ENCODE measurements at regions not wholly inside any gene's neighbourhood (a gene's known extent, or its start where the extent isn't known, plus 50 kb on each side); places are given as distances from the start of the nearest gene placed in this dataset.

DNA sequence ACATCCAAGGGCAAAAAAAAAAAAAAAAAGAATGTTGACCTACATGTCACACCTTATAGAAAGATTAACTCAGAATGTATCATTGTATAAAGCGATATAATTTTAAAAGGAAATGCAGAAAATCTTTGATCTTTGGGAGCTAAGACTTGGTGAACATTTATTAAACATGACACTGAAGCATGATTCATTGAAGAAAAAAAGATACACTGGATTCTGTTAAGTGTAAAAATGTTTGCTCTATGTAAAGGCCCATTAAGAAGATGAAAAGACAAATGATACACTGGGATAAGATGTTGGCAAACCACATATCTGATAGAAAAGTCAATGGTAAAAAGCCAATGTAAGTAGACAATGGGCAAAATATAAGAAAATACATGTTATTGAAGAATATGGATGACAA, 1131.0 kb downstream of the AACS start:
- no peak overlapping the region for H3K4me2 ChIP-seq (replicated peaks; ENCODE audit: low read depth, low read length, poor library complexity, severe bottlenecking)
- no peaks in the 10 kb centered on the region for H3K79me2 ChIP-seq (ENCODE audit: control insufficient read depth, insufficient read depth, low read length)
- no peak for TF ChIP-seq EZH2 (IDR thresholded peaks at IDR 0.05; ENCODE audit: borderline replicate concordance, insufficient read depth, low read depth, low read length, poor library complexity, severe bottlenecking)
- TF ChIP-seq, protein P1, sequence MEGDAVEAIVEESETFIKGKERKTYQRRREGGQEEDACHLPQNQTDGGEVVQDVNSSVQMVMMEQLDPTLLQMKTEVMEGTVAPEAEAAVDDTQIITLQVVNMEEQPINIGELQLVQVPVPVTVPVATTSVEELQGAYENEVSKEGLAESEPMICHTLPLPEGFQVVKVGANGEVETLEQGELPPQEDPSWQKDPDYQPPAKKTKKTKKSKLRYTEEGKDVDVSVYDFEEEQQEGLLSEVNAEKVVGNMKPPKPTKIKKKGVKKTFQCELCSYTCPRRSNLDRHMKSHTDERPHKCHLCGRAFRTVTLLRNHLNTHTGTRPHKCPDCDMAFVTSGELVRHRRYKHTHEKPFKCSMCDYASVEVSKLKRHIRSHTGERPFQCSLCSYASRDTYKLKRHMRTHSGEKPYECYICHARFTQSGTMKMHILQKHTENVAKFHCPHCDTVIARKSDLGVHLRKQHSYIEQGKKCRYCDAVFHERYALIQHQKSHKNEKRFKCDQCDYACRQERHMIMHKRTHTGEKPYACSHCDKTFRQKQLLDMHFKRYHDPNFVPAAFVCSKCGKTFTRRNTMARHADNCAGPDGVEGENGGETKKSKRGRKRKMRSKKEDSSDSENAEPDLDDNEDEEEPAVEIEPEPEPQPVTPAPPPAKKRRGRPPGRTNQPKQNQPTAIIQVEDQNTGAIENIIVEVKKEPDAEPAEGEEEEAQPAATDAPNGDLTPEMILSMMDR (IDR thresholded peaks at IDR 0.05) = no peak
- ChIA-PET POLR2A (no interaction called here), CTCF (no interaction called here)
- Mint-ChIP-seq H3K4me3 (no peak overlapping the region), H3K27ac (no peak overlapping the region), H3K27me3 (no peaks in the 10 kb centered on the region), H3K9me3 (ENCODE audit: insufficient read depth) (no peaks in the 10 kb centered on the region), H3K4me1 (peaks cover 5% of the 10 kb centered on the region)
- no peak overlapping the region for H3K27ac ChIP-seq (ENCODE audit: low read length in 2 of 2)
- H4K20me1 ChIP-seq (ENCODE audit: control insufficient read depth, insufficient read depth, low read length, poor library complexity, severe bottlenecking) = no peaks in the 10 kb centered on the region
- DNase-seq (no peak), ATAC-seq (ENCODE audit: low read depth) (no peak)
- no CpG with 5 or more reads among the region's 1 CpG for WGBS (ENCODE audit: insufficient coverage)
- no peaks in the 10 kb centered on the region for H3K4me1 ChIP-seq (ENCODE audit: control insufficient read depth in 2 of 2, insufficient read depth in 2 of 2, low read length in 2 of 2)
- peaks cover 0 to 16% (median 0%) of the 10 kb centered on the region in 3 donors for H3K9me3 ChIP-seq (ENCODE audit: control extremely low read depth in 1 of 3, control insufficient read depth in 2 of 3, insufficient read depth in 1 of 3, low read length in 2 of 3)
- H2AFZ ChIP-seq (ENCODE audit: insufficient read depth, low read depth, low read length, poor library complexity, severe bottlenecking) = no peak overlapping the region
- no peak overlapping the region for H3K9ac ChIP-seq (ENCODE audit: low read length)
- peaks cover 0 to under 1% (median 0%) of the 10 kb centered on the region in 4 experiments for H3K27me3 ChIP-seq (replicated peaks in 1 of 4; ENCODE audit: control extremely low read depth in 1 of 4, control insufficient read depth in 3 of 4, insufficient read depth in 4 of 4, low read length in 3 of 4)
- intact Hi-C loops (cut with micrococcal nuclease) = no loop called here
- H3K4me3 ChIP-seq (ENCODE audit: control extremely low read depth in 1 of 5, extremely low read depth in 1 of 5, insufficient read depth in 1 of 5, low read depth in 2 of 5, low read length in 4 of 5) = no peak overlapping the region
- H3K36me3 ChIP-seq (replicated peaks in 1 of 2; ENCODE audit: control extremely low read depth in 1 of 2, control insufficient read depth in 1 of 2, extremely low read depth in 1 of 2, insufficient read depth in 2 of 2, low read length in 1 of 2) = no peaks in the 10 kb centered on the region

DNA sequence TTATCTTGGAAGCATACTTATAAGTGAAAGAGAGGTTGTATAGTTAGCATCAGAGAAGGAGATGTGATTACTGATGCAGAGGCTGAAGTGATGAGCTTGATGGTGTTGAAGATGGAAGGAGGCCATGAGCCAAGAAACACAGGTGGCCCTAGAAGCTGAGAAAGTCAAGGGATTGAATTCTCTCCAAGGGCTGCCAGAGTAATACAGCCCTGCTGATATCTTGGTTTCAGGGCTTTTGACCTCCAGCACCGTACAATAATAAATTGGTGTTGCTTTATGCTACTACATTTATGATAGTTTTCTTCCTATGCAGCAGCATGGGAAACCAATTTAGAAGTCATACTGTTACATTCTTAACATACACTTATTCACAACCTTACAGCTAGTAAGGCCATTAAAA, 1133.3 kb downstream of the AACS start:
- no peaks in the 10 kb centered on the region for H3K4me1 ChIP-seq (ENCODE audit: control insufficient read depth in 2 of 2, insufficient read depth in 2 of 2, low read length in 2 of 2)
- ATAC-seq (ENCODE audit: low read depth) = no peak
- intact Hi-C loops (cut with micrococcal nuclease) = no loop called here

More for the DNA sequence above, 1133.3 kb downstream of the AACS start:
- Histone ChIP-seq H3K27ac (ENCODE audit: low read length in 2 of 2) (no peak overlapping the region), H2AFZ (ENCODE audit: insufficient read depth, low read depth, low read length, poor library complexity, severe bottlenecking) (no peak overlapping the region), H4K20me1 (ENCODE audit: control insufficient read depth, insufficient read depth, low read length, poor library complexity, severe bottlenecking) (no peaks in the 10 kb centered on the region), H3K9ac (ENCODE audit: low read length) (no peak overlapping the region), H3K79me2 (ENCODE audit: control insufficient read depth, insufficient read depth, low read length) (no peaks in the 10 kb centered on the region), H3K27me3 (replicated peaks in 1 of 4; ENCODE audit: control extremely low read depth in 1 of 4, control insufficient read depth in 3 of 4, insufficient read depth in 4 of 4, low read length in 3 of 4) (no peaks in the 10 kb centered on the region), H3K9me3 (ENCODE audit: control extremely low read depth in 1 of 3, control insufficient read depth in 2 of 3, insufficient read depth in 1 of 3, low read length in 2 of 3) (peaks cover 0 to 7% (median 0%) of the 10 kb centered on the region in 3 donors), H3K4me3 (ENCODE audit: control extremely low read depth in 1 of 5, extremely low read depth in 1 of 5, insufficient read depth in 1 of 5, low read depth in 2 of 5, low read length in 4 of 5) (no peak overlapping the region), H3K4me2 (replicated peaks; ENCODE audit: low read depth, low read length, poor library complexity, severe bottlenecking) (no peak overlapping the region), H3K36me3 (replicated peaks in 1 of 2; ENCODE audit: control extremely low read depth in 1 of 2, control insufficient read depth in 1 of 2, extremely low read depth in 1 of 2, insufficient read depth in 2 of 2, low read length in 1 of 2) (no peaks in the 10 kb centered on the region)
- no peak for DNase-seq
- POLR2A ChIA-PET = no interaction called here
- WGBS (ENCODE audit: insufficient coverage) = no CpG with 5 or more reads among the region's 1 CpG
- Mint-ChIP-seq H3K4me1 (no peaks in the 10 kb centered on the region), H3K4me3 (no peak overlapping the region), H3K27ac (no peak overlapping the region), H3K9me3 (ENCODE audit: insufficient read depth) (no peaks in the 10 kb centered on the region), H3K27me3 (no peaks in the 10 kb centered on the region)
- TF ChIP-seq, protein P1 (IDR thresholded peaks at IDR 0.05) = no peak
- no peak for TF ChIP-seq EZH2 (IDR thresholded peaks at IDR 0.05; ENCODE audit: borderline replicate concordance, insufficient read depth, low read depth, low read length, poor library complexity, severe bottlenecking)
- CTCF ChIA-PET = no interaction called here

Data from B cell (primary cell).